Breast epithelium (tissue), 4 donors: ENCODE measurements at regions not wholly inside any gene's neighbourhood (a gene's known extent, or its start where the extent isn't known, plus 50 kb on each side); places are given as distances from the start of the nearest gene placed in this dataset.

ENCODE experiments used
- DNase-seq, 2 donors: peaks; one replicate each; pipeline ENCODE4 v3.0.0-alpha.2; 2019; ENCODE audit warnings: low spot score in 2 of 2
- H3K27ac ChIP-seq, 2 donors: fragments of 200-600 bp; sonication (generic) in 1 of 2; one replicate each; pipeline ENCODE4 v1.5.1; 2016 to 2019; ENCODE audit warnings: mild to moderate bottlenecking in 1 of 2
- H3K27me3 ChIP-seq, 2 donors: fragments of 200-600 bp; sonication (generic) in 1 of 2; one replicate each; pipeline versions ENCODE4 v1.5.1 to v1.6.0; 2017 to 2019; ENCODE audit warnings: control low read depth in 1 of 2, mild to moderate bottlenecking in 1 of 2
- H3K36me3 ChIP-seq: fragments of 200-600 bp; one replicate; pipeline ENCODE4 v1.5.1; 2019
- H3K4me1 ChIP-seq, 2 donors: fragments of 200-600 bp; sonication (generic); one replicate each; pipeline ENCODE4 v1.5.1; 2016 to 2019; ENCODE audit warnings: control low read depth in 1 of 2
- H3K4me3 ChIP-seq, 3 donors: fragments of 200-600 bp; sonication (generic); 1 replicate in 2 of 3; 2 replicates in 1 of 3; pipeline ENCODE4 v1.5.1; 2016 to 2019; ENCODE audit warnings: mild to moderate bottlenecking in 3 of 3, moderate library complexity in 2 of 3
- H3K9me3 ChIP-seq, 2 donors: fragments of 200-600 bp; sonication (generic) in 1 of 2; one replicate each; pipeline ENCODE4 v1.5.1; 2016 to 2019; ENCODE audit warnings: control low read depth in 1 of 2
- POLR2A ChIP-seq: fragments of 450-650 bp; IDR thresholded peaks from one replicate; pipeline ENCODE4 v1.6.1; 2016; ENCODE audit warnings: antibody characterized with exemption, mild to moderate bottlenecking, moderate library complexity
- POLR2AphosphoS5 ChIP-seq, 3 donors: sonication (generic); formaldehyde crosslinking; IDR thresholded peaks; one replicate each; pipeline ENCODE4 v1.6.1; 2017; ENCODE audit warnings: antibody characterized with exemption in 3 of 3
- intact Hi-C: fragments of 100-400 bp; cut with DNase I; formaldehyde crosslinking; loops from one replicate; pipeline ENCODE4 v1.15.1; 2023; ENCODE audit warnings: low total_unique reads
- TF ChIP-seq, protein P1 (sequence below), 3 donors: fragments of 450-650 bp; IDR thresholded peaks; one replicate each; pipeline ENCODE4 v1.5.1; 2016 to 2017; ENCODE audit warnings: antibody characterized with exemption in 3 of 3, mild to moderate bottlenecking in 3 of 3, moderate library complexity in 3 of 3

GRCh38 chr9:115756736-115757135, 396.9 kb upstream of the PAPPA start:
- TF ChIP-seq POLR2A: no peak
- TF ChIP-seq POLR2AphosphoS5 (IDR thresholded peaks at IDR 0.05): no peak
- Histone ChIP-seq H3K4me1 (no peaks in the 10 kb centered on the region), H3K27me3 (no peaks in the 10 kb centered on the region), H3K9me3 (no peaks in the 10 kb centered on the region), H3K4me3 (no peak overlapping the region), H3K36me3 (no peaks in the 10 kb centered on the region), H3K27ac (no peak overlapping the region)
- intact Hi-C loops: no loop called here
- DNase-seq: no peak

GRCh38 chr9:115757461-115757860, 396.1 kb upstream of the PAPPA start:
- intact Hi-C loops: no loop called here
- no peaks in the 10 kb centered on the region for H3K27me3 ChIP-seq
- no peak overlapping the region for H3K27ac ChIP-seq
- DNase-seq: no peak
- no peaks in the 10 kb centered on the region for H3K4me1 ChIP-seq
- no peak overlapping the region for H3K4me3 ChIP-seq
- H3K9me3 ChIP-seq: no peaks in the 10 kb centered on the region
- TF ChIP-seq, protein P1, sequence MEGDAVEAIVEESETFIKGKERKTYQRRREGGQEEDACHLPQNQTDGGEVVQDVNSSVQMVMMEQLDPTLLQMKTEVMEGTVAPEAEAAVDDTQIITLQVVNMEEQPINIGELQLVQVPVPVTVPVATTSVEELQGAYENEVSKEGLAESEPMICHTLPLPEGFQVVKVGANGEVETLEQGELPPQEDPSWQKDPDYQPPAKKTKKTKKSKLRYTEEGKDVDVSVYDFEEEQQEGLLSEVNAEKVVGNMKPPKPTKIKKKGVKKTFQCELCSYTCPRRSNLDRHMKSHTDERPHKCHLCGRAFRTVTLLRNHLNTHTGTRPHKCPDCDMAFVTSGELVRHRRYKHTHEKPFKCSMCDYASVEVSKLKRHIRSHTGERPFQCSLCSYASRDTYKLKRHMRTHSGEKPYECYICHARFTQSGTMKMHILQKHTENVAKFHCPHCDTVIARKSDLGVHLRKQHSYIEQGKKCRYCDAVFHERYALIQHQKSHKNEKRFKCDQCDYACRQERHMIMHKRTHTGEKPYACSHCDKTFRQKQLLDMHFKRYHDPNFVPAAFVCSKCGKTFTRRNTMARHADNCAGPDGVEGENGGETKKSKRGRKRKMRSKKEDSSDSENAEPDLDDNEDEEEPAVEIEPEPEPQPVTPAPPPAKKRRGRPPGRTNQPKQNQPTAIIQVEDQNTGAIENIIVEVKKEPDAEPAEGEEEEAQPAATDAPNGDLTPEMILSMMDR (IDR thresholded peaks at IDR 0.05): no peak
- TF ChIP-seq POLR2A: no peak
- TF ChIP-seq POLR2AphosphoS5 (IDR thresholded peaks at IDR 0.05): no peak
- no peaks in the 10 kb centered on the region for H3K36me3 ChIP-seq

DNA sequence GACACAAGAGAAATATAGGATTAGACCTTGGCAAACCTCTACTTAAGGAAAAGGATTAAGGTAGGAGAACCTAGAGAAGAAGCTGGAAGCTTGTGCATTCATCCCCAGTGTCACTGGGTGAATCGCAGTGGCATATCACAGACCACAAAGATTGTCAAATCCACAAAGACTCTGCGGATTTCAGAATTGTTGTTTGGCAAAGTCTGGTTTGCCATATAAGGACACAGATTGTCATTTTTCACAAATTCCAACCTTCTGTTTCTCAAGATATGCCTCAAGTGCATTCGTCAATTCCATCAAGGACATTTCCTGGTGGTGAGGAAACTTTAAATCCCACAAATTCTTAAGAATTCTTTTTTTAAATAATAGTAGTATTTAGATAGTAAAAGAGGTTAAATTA, 395.1 kb upstream of the PAPPA start:
- Histone ChIP-seq H3K27me3 (no peaks in the 10 kb centered on the region), H3K4me1 (no peaks in the 10 kb centered on the region), H3K4me3 (no peak overlapping the region), H3K36me3 (no peaks in the 10 kb centered on the region), H3K9me3 (no peaks in the 10 kb centered on the region), H3K27ac (no peak overlapping the region)
- TF ChIP-seq, protein P1 (IDR thresholded peaks at IDR 0.05): no peak
- TF ChIP-seq POLR2AphosphoS5 (IDR thresholded peaks at IDR 0.05) (no peak), POLR2A (no peak)
- DNase-seq: no peak
- intact Hi-C loops: no loop called here

DNA sequence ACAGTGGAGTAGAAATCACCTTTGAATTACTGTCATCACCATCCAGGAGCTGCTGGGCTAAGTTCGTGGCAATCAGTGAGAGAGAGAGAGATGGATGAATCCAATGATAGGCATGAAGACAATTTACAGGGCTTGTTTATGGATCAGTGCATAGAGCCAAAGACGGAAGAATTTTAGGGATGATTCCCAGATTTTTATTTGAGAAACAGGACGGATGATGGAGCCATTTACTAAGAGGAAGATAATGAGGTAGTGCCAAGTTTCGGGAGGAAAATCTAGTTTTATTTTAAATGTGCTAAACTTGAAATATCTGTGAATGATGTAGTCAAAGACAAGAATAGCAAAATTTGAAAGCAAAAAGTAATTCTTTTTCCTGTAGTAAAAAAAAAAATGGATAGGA, 394.2 kb upstream of the PAPPA start:
- intact Hi-C loops: no loop called here
- no peak for DNase-seq
- Histone ChIP-seq H3K4me1 (no peaks in the 10 kb centered on the region), H3K27me3 (no peaks in the 10 kb centered on the region), H3K4me3 (no peak overlapping the region), H3K9me3 (no peaks in the 10 kb centered on the region), H3K36me3 (no peaks in the 10 kb centered on the region), H3K27ac (no peak overlapping the region)
- no peak for TF ChIP-seq POLR2A
- TF ChIP-seq, protein P1 (IDR thresholded peaks at IDR 0.05): no peak
- no peak for TF ChIP-seq POLR2AphosphoS5 (IDR thresholded peaks at IDR 0.05)

DNA sequence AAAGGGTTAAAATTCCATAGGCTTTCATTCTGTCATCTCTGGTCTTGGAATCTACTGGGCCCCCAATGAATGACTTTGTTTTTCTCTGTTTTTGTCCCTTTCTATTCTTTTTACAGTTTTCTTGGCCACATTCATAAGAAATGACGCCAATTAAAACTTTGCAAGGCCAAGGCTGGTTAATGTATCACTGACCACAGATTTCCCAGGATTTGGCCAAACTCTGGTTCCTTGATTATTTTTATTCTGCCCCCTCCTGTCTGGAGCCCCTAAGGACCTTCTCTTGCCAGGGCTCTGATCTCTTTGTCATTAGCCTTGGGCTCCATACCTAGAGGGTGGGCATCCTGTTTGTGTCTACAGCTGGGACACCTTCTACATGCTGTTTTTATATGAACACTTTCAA, 388.9 kb upstream of the PAPPA start:
- H3K27me3 ChIP-seq: no peaks in the 10 kb centered on the region
- no peaks in the 10 kb centered on the region for H3K9me3 ChIP-seq
- H3K36me3 ChIP-seq: no peaks in the 10 kb centered on the region
- no peaks in the 10 kb centered on the region for H3K4me1 ChIP-seq
- TF ChIP-seq POLR2A (no peak), POLR2AphosphoS5 (IDR thresholded peaks at IDR 0.05) (no peak)
- TF ChIP-seq, protein P1 (IDR thresholded peaks at IDR 0.05): no peak
- intact Hi-C loops: no loop called here
- no peak for DNase-seq
- H3K27ac ChIP-seq: no peak overlapping the region
- no peak overlapping the region for H3K4me3 ChIP-seq

DNA sequence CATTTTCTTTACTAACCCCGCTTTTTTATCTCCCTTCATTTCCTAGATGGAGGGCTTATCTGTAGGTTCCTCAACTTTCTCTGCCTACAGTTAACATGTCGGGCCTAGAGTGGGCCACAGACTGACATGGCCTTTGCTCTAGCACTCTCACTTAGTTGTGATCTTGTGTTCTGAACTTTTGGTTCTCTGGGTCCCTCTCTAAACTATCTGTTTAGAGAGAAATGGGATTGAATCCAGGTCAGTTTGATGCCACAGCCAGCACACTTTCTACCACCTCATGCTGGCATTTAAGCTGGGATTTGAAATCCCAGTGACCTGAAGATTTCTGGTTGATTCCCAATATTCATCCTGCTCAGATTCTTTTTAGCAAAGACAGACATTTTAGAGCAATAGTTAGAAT, 388.5 kb upstream of the PAPPA start:
- intact Hi-C loops: no loop called here
- TF ChIP-seq POLR2A (no peak), POLR2AphosphoS5 (IDR thresholded peaks at IDR 0.05) (no peak)
- TF ChIP-seq, protein P1 (IDR thresholded peaks at IDR 0.05): no peak
- Histone ChIP-seq H3K27me3 (no peaks in the 10 kb centered on the region), H3K9me3 (no peaks in the 10 kb centered on the region), H3K27ac (no peak overlapping the region), H3K4me1 (no peaks in the 10 kb centered on the region), H3K4me3 (no peak overlapping the region), H3K36me3 (no peaks in the 10 kb centered on the region)
- no peak for DNase-seq
